HS-5 (cell line): ENCODE measurements at regions not wholly inside any gene's neighbourhood (a gene's known extent, or its start where the extent isn't known, plus 50 kb on each side); places are given as distances from the start of the nearest gene placed in this dataset.
A peak's percentile ranks its signal among the peaks of the same experiment; 100 is the strongest.

Experiments used
- DNase-seq: peaks from one replicate; pipeline ENCODE4 v3.0.0-alpha.2; 2012; ENCODE audit warnings: low read depth

- DNase-seq, result no peak
These were observed 384.6 kb upstream of the SLC30A5 start for GRCh38 chr5:68709239-68709638.

DNA sequence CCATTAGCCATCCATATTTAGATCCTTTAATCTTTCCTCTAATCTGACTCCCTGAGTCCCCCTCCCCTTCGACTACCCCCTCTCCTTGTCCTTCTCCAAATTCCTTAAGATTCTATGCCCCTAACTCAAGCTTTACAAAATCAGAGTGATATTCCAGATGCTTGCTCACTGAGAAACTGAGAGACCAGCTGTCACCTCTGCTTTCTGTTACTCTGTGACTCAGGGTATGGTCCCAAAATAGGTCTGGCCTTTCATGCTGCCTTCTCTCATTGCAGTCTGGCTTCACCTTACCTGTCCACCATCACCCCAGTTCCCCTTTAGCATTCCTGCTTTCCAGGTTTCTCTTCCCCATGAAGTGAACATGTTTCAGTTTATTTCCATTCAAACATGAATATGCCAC, 383.3 kb upstream of the SLC30A5 start:
- DNase-seq, result no peak

DNA sequence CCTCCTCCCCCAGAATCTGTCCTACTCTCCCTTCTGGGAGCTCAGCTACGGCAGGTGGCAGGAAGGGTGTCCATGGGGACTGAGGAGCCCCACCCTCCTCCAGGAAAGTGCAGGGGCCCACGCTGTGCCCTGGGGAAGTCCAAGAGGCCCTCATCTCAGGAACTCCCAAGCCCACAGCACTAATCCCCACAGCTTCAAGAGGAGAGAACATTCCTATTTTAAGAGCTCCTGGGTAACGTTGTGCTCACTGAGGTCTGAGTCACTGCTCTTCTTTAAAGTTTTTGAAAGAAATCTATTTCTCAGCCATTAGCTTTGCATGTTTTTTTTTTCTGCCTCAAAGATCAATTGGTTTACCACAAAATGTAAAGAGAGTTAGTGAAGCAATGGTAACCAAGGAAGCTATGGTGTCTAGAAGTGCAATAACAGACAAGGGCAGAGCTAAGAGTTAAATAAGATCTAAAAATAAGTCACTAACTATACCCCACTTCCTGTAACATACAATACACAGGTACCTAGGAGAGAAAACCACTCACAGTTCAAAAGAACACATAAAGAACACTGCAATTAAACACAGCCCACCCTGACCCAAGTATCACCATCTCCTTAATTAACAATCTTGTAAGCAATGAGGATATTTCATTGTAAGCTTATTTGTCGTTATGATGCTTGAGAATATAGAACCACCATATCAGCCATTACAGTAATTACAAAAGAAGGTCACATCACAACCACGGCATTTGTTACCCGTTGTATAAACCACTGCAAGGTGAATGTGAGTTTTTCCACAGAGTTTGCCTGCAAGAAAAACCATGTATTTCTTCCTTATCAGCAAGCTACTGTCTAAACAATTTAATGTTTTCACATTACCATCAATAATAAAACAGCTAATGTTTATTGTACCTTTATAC, 382.3 kb upstream of the SLC30A5 start:
- DNase-seq, result no peak

DNA sequence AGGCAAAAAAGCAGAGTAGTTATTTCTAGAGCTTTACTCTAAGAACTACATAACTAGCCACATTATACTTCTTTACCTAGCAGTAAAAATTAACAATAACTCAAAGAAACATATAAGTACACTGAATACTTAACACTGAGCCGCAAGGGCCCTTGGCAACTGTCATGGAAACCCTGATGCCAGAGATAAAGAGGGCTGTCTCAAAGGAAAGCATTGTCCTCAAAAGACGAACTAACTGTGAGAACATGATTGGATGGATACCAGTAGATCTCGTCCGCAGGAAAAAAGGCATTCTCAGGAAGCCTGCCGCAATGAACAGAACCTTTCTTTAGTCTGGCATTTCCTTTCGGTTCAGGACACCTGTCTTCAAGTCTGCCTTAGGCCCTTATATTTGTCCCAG, 379.0 kb upstream of the SLC30A5 start:
- no peak for DNase-seq

DNA sequence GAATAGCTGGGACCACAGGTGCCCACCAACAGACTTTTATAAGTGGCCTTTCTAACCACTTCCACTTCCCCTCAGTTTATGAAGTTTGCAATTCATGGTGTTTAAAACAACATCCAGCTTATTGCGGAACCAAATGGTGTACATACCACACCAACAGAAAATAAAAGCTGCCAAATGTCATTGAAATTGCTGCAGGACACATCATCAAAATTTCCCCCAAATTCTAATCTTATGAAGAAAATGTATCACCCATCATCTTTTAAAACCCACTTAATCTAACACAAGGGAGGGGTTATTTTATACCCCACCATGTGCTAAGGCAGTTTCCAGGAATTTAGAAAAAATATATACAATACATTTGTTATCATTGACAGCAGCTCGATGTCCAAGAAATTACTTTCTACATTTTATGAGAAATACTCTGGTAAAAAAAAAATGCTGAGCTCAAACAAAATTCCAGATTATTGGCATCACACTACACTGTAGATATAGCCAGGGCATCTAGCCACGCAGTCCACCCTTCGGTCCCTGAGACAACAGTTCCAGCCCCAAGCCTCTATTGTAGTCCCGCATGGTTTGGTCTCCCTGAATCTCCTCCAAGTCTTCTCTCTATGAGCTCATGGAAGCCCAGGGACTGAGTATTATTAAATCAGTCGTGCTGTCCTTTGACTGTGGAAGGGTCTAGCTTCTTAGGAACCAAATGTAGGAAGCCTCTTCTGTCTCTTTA, 372.8 kb upstream of the SLC30A5 start:
- no peak for DNase-seq

- no peak for DNase-seq
These were observed 371.5 kb upstream of the SLC30A5 start for GRCh38 chr5:68722357-68722756.

- no peak for DNase-seq
These were observed 367.7 kb upstream of the SLC30A5 start for GRCh38 chr5:68725905-68726683.

DNA sequence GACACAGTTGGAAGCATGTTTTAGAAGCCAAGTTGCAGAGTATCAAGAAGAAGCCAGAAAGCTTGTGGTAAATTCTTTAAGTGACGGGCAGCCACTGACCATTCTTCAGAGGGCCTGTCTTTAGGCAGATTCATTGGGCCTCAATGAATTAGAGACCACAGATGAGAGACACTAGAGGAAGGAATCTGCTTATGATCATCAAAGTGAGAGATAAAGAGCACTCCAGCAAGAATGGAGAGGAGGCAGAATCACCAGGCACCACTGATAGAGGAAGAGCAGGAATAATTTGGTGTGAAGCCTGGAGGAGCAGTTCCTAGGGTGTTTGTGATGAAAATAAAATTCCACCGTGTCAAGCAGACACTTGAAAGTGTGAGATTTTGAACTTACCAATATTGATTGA, 365.9 kb upstream of the SLC30A5 start:
- no peak for DNase-seq

GRCh38 chr5:68729678-68730077, 364.1 kb upstream of the SLC30A5 start:
- no peak for DNase-seq

GRCh38 chr5:68730220-68730978, 363.4 kb upstream of the SLC30A5 start:
- peak; percentile 13 for DNase-seq

DNA sequence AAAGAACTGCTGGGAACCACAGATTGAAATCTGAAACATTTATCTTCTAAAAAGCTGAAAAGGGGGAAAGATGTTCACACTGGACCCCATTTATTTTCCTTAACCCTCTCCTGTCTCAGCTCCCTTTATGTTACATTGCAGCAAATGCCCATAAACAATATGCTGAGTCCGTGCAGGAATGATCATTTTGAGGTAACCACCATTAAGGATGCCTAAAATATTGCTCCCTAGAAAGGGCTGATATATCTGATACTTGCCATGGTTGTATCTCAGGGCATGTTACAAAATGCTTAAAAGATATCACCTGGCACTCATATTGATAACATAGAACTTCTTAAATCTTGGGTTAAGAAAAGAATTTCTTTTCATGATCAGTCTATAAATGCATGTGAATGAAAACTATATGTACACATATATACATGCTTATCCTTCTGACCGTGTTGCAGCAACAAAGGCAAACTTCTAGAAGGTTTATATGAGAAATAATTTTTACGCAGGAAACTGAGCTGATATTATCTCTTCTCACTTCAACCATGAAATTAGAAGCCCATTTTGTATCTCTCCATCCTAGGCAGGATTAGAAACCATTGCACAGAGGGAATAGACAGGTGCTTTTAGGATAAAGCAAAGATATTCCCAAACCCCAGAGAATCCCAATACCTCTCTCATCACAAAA, 362.7 kb upstream of the SLC30A5 start:
- no peak for DNase-seq

GRCh38 chr5:68732251-68732650, 361.6 kb upstream of the SLC30A5 start:
- DNase-seq, result no peak

- no peak for DNase-seq
These were observed 359.0 kb upstream of the SLC30A5 start for GRCh38 chr5:68734781-68735180.

- DNase-seq, result no peak
These were observed 355.6 kb upstream of the SLC30A5 start for GRCh38 chr5:68738236-68738635.

- DNase-seq, result no peak
These were observed 355.0 kb upstream of the SLC30A5 start for GRCh38 chr5:68738841-68739240.

GRCh38 chr5:68739752-68740151, 354.1 kb upstream of the SLC30A5 start:
- DNase-seq, result no peak

GRCh38 chr5:68740226-68740910, 353.4 kb upstream of the SLC30A5 start:
- no peak for DNase-seq

- no peak for DNase-seq
These were observed 349.6 kb upstream of the SLC30A5 start for GRCh38 chr5:68744206-68744605.

GRCh38 chr5:68745448-68745847, 348.4 kb upstream of the SLC30A5 start:
- DNase-seq, result no peak

- DNase-seq, result no peak
These were observed 347.6 kb upstream of the SLC30A5 start for GRCh38 chr5:68746220-68746619.
